Activated CD8-positive, alpha-beta memory T cell treated with anti-CD3 and anti-CD28 coated beads, Interleukin-2, amount 50 U/mL, for 24 hours (primary cell): ENCODE measurements at regions not wholly inside any gene's neighbourhood (a gene's known extent, or its start where the extent isn't known, plus 50 kb on each side); places are given as distances from the start of the nearest gene placed in this dataset.
"Not testable (repeated sequence)": the region's sequence is repeated elsewhere in the genome, so short reads cannot be mapped to it uniquely, and the experiment has no call there.

ENCODE experiments used
- DNase-seq: peaks from one replicate; pipeline ENCODE4 v3.0.0-alpha.2; 2020; ENCODE audit errors: extremely low read depth

GRCh38 chr11:134978388-134979088 is 566.5 kb upstream of the B3GAT1 start:
- DNase-seq: no peak

DNA sequence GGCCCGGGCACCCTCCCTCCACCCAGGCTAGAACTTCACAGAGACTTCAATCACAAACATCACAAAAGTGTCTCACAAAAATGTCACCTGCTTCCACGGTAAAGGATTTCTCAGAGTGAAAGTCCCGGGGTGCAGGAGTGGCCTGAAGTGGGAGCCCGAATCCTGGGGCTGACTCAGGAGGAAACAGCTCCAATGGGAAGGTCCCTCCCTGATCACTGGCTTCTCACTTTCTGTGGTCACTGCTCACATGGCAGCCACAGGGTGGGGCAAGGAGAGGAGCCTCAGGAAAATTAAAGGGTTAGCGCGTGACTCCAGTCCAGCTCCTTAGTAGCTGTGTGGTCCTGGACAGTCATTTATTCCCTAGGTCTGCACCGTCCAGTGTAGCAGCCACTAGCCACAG is 564.5 kb upstream of the B3GAT1 start:
- no peak for DNase-seq

DNA sequence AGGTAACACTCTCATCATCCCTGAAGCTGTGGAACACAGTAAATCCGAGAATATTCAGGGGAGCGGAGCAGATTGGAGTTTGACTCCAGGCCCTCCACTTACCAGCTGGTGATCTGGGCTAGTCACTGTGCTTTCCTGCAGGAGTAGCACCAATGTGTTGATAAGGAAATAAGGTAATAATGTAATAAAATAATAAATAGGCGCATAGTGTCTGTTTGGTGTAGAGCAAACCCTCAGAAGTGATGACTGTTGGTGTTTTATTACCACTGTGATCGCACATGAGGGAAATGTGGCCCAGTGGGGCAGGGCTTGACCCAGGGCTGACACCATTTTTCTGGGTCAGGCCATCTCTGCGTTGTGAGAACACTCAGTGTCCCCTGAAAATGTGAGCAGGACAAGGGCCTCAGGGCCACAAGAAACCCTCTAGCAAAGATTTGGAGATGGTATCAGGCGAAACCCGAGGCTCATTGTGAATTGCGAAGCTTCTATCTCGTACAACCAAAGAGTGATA is 563.9 kb upstream of the B3GAT1 start:
- no peak for DNase-seq

DNA sequence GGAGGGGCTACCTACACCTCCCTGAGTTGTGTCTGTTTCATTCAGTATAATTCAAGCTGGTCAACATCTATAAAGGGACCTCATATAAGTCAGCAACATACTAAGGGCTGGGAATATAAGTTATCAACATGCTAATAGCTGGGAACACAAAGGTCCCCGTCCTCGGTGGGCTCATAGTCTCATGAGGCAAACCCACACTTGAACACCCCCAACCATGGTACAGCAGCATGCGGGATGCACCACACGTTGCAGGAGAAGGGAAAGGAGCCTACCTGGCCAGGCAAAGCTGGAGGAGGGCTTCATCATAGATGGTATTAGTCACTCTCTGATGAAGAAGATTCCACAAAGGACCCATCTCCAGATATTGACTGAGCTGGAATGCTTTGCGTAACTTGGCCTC is 561.8 kb upstream of the B3GAT1 start:
- DNase-seq: no peak

DNA sequence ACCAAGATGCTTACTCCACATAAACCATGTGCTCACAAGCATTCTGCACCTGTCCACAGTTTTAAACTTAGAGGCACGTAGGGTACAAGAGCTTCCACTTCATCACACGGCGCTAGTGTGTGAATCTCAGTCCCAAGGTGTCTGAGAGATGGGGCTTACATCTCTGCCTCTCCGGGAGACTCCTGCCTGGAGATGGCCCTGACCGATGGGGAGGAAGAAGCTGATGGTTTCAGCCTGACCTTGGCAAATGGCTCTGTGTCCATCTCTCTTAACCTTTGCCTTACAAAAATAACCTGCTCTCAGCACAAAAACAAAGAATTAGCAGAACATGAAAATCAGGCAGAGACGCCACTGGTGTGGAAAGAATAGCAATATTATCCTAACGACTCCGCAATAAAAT is 559.3 kb upstream of the B3GAT1 start:
- no peak for DNase-seq

DNA sequence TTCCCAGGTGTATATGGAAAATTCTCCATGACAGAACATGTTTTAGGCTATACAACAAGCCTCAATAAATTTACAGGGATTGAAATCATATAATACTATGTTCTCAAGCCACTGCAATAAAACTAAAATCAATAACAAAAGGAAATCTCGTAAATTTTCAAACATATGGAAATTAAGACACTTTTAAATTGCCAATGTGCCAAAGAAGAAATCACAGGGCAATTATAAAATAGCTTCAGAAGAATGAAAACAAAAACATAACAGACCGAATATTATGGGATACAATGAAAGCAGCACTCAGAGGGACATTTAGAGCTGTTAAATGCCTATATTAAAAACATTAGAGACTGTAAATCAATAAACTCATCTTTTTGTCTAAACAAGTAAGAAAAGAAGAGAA is 555.7 kb upstream of the B3GAT1 start:
- DNase-seq: no peak

GRCh38 chr11:134961386-134961785 is 549.3 kb upstream of the B3GAT1 start:
- DNase-seq: not testable (repeated sequence)

- no peak for DNase-seq
Measured at GRCh38 chr11:134958870-134959269, 546.8 kb upstream of the B3GAT1 start.

GRCh38 chr11:134958336-134958640 is 546.2 kb upstream of the B3GAT1 start:
- no peak for DNase-seq

DNA sequence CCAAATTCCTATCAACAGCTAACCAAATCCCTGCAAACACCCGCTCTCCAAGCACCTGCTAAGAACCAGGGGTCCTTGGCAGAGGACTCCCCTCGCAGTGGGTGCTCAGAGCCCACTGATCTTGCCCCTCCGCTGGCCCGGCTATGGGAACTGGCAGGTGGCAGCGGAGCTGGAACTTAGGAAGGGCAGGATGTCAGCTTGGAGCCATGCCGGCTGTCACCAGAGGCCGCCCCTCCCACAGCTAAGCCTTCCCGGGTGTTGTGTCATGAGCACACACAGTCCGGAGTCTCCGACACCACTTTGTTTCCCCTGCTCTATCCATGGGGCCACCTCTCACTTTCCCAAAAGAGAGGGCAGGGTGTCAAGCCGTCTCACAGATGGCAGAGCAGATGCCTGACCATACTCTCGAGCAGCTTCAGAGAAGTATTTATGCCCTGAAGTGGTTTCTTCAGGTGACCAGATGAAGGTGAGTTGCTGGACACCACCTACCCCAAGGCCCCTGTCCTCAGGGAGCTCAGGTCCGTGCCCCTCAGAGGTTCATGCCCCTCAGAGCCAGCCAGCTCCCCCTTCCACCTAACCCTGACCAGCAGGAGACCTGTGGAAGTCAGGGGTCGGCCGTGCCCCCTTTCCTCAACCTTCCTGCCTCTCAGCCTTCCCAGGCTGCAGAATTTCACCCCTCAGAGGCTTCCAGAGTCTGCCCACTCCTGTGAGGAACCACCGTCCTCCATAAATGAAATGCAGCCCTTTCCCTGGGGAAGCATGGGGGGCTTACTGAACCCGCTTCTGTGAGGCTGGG is 545.7 kb upstream of the B3GAT1 start:
- DNase-seq: no peak

DNA sequence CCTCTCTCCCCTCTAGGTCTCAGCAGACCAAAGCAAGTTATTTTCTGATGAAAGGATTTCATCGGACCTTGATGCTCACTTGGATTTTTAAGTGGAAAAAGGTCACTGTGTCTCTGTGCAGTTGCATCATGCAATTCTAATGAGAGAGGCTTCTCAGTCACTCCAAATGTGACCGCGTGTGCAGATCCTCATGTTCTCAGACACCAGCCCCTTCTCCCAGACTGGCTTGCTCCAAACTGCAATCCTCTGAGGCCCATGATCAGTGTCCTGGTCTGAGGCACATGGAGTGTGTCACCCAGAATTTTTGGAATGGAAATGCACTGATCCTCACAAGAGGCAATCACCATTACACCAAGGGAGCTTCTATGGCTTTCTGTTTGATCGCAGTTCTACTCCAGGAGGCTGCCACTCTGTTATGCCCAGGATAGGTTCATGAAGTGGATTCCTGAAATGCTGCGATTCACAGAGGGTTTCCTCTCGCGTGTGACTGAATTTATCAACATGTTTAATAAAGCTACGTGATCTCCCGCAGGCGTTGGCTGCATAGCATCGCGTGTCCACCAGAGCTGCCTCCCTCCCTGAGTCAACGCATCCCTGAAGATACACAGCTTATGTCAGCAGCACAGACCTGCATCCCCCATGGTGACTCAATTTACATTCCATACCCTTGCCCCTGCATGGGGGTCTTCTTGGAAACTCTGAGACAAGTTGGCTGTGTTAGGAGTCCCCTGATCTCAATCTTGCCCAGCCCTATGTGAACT is 544.6 kb upstream of the B3GAT1 start:
- no peak for DNase-seq

GRCh38 chr11:134955970-134956369 is 543.9 kb upstream of the B3GAT1 start:
- DNase-seq: not testable (repeated sequence)

- no peak for DNase-seq
Measured at GRCh38 chr11:134955281-134955680, 543.2 kb upstream of the B3GAT1 start.

- DNase-seq: not testable (repeated sequence)
Measured at GRCh38 chr11:134954456-134954855, 542.4 kb upstream of the B3GAT1 start.

DNA sequence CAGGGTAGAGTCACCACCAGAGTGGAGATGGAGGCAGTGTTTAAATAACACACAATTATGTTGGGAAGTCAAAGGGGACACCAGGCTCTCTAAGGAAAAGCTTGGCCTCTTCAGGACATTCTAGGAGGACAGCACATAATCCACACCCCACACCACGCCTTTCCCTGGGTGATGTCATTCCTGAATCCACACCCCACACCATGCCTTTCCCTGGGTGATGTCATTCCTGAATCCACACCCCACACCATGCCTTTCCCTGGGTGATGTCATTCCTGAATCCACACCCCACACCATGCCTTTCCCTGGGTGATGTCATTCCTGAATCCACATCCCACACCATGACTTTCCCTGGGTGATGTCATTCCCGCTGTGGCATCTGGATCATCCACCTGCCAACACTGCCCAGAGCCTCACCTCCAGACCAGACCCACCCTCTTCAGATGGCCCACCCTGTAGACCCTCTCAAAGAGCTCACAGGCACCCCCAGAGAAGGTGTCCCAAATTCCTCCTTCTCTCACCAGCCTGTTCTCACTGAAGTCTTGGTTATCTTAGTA is 541.5 kb upstream of the B3GAT1 start:
- not testable (repeated sequence) for DNase-seq

DNA sequence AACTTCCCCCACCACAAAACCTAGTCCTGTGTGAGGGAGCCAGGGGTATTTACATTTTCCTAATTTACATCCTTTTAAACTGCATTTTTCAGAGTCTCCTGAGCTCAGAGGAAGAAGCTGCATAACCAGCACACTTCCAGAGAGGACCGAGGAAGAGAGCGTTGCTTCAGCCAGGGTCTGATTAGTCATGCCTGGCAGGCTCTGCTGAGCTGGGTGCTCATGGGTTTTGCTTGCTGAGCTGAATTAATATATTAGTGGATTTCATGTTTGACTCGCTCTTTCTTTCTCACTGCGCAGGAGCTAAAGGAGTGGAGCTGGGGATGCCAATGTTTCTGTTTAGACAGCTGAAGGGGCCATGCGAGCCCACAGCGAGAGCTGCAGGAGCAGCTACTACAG is 539.3 kb upstream of the B3GAT1 start:
- no peak for DNase-seq

GRCh38 chr11:134950692-134951304 is 538.8 kb upstream of the B3GAT1 start:
- DNase-seq: no peak

GRCh38 chr11:134949121-134950090 is 537.4 kb upstream of the B3GAT1 start:
- DNase-seq: no peak

- no peak for DNase-seq
Measured at GRCh38 chr11:134947556-134947955, 535.5 kb upstream of the B3GAT1 start.

GRCh38 chr11:134945993-134946392 is 534.0 kb upstream of the B3GAT1 start:
- DNase-seq: no peak

DNA sequence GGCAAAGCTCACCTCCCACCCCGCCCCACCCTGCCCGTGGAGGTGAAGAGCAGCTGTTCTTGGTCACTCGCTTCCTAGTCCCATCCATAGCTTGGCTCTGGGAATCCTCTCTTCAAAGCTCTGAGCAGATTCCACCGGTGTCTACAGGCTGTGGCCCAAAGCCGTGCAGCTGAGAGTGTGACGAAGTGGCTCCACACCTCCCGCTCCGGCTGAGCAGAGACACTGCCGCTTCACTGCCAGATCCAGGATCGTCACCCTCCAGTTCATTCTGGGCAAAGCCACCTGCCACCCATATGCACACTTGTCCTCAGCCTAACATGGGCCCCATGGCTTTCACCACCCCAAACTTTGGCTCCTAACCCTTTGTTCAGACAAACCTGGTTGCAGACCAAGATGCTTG is 532.9 kb upstream of the B3GAT1 start:
- no peak for DNase-seq
